Liver (tissue), 3 donors: ENCODE measurements at regions not wholly inside any gene's neighbourhood (a gene's known extent, or its start where the extent isn't known, plus 50 kb on each side); places are given as distances from the start of the nearest gene placed in this dataset.

Experiments used
- FOXA1 ChIP-seq: IDR thresholded peaks from 2 replicates; pipeline ENCODE4 v1.6.1; 2016; ENCODE audit warnings: antibody characterized with exemption
- RAD21 ChIP-seq, 2 donors: IDR thresholded peaks; 2 replicates each; pipeline ENCODE4 v1.6.1; 2016; ENCODE audit warnings: antibody characterized with exemption in 2 of 2, mild to moderate bottlenecking in 2 of 2
- SP1 ChIP-seq: IDR thresholded peaks from 2 replicates; pipeline ENCODE4 v1.6.1; 2018; ENCODE audit warnings: antibody characterized with exemption, mild to moderate bottlenecking
- TAF1 ChIP-seq: conservative IDR thresholded peaks from 2 replicates; pipeline ENCODE4 v1.6.1; 2016; ENCODE audit warnings: antibody characterized with exemption, mild to moderate bottlenecking
- YY1 ChIP-seq: IDR thresholded peaks from 2 replicates; pipeline ENCODE4 v1.6.1; 2016; ENCODE audit warnings: antibody characterized with exemption, mild to moderate bottlenecking
- TF ChIP-seq, protein P1 (sequence below): fragments of 150-350 bp; IDR thresholded peaks from 2 replicates; pipeline ENCODE4 v1.5.1; 2017; ENCODE audit warnings: improper control_type of control experiment, low read depth, low read length; ENCODE audit not compliant: missing input control
- donor health status: healthy.
- donor health status: healthy.

- TF ChIP-seq, protein P1, sequence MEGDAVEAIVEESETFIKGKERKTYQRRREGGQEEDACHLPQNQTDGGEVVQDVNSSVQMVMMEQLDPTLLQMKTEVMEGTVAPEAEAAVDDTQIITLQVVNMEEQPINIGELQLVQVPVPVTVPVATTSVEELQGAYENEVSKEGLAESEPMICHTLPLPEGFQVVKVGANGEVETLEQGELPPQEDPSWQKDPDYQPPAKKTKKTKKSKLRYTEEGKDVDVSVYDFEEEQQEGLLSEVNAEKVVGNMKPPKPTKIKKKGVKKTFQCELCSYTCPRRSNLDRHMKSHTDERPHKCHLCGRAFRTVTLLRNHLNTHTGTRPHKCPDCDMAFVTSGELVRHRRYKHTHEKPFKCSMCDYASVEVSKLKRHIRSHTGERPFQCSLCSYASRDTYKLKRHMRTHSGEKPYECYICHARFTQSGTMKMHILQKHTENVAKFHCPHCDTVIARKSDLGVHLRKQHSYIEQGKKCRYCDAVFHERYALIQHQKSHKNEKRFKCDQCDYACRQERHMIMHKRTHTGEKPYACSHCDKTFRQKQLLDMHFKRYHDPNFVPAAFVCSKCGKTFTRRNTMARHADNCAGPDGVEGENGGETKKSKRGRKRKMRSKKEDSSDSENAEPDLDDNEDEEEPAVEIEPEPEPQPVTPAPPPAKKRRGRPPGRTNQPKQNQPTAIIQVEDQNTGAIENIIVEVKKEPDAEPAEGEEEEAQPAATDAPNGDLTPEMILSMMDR, result no peak
- no peak for TF ChIP-seq YY1
- no peak for TF ChIP-seq FOXA1
- no peak for TF ChIP-seq RAD21 (IDR thresholded peaks at IDR 0.05)
- TF ChIP-seq SP1, result no peak
- no peak for TF ChIP-seq TAF1
Observed at GRCh38 chr18:7298149-7298548, 67.3 kb downstream of the LRRC30 start.
